C4-2B (cell line): ENCODE measurements at regions not wholly inside any gene's neighbourhood (a gene's known extent, or its start where the extent isn't known, plus 50 kb on each side); places are given as distances from the start of the nearest gene placed in this dataset.

ENCODE experiments used
- H3K27ac ChIP-seq: fragments of 450-650 bp; 2 replicates; pipeline ENCODE4 v1.5.1; 2017
- ZFX ChIP-seq: fragments of 450-650 bp; IDR thresholded peaks from 2 replicates; pipeline ENCODE4 v1.6.1; 2017
- TF ChIP-seq, protein P1 (sequence below): fragments of 450-650 bp; conservative IDR thresholded peaks from 2 replicates; pipeline ENCODE4 v1.5.1; 2017; ENCODE audit warnings: mild to moderate bottlenecking

DNA sequence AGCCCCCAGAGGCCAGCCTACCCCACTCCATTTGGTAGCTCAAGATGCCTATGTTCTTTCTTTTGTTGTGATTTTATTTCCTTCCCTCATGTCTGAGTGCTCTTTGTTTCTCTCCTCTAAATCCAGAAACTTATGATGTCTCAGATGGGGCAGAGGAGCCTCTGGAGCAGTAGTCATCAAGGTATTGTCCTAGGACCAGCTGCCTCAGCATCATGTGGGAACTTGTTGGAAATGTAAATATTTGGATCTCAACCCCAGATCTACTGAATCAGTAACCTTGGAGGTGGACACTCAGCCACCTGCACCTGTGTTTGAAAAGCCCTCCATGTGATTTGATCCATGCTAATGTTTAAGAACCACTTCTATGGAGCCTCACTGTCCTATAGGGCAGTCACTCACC is 593.1 kb upstream of the PLXNA2 start:
- TF ChIP-seq, protein P1, sequence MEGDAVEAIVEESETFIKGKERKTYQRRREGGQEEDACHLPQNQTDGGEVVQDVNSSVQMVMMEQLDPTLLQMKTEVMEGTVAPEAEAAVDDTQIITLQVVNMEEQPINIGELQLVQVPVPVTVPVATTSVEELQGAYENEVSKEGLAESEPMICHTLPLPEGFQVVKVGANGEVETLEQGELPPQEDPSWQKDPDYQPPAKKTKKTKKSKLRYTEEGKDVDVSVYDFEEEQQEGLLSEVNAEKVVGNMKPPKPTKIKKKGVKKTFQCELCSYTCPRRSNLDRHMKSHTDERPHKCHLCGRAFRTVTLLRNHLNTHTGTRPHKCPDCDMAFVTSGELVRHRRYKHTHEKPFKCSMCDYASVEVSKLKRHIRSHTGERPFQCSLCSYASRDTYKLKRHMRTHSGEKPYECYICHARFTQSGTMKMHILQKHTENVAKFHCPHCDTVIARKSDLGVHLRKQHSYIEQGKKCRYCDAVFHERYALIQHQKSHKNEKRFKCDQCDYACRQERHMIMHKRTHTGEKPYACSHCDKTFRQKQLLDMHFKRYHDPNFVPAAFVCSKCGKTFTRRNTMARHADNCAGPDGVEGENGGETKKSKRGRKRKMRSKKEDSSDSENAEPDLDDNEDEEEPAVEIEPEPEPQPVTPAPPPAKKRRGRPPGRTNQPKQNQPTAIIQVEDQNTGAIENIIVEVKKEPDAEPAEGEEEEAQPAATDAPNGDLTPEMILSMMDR: no peak
- no peak for TF ChIP-seq ZFX
- H3K27ac ChIP-seq: no peak overlapping the region

DNA sequence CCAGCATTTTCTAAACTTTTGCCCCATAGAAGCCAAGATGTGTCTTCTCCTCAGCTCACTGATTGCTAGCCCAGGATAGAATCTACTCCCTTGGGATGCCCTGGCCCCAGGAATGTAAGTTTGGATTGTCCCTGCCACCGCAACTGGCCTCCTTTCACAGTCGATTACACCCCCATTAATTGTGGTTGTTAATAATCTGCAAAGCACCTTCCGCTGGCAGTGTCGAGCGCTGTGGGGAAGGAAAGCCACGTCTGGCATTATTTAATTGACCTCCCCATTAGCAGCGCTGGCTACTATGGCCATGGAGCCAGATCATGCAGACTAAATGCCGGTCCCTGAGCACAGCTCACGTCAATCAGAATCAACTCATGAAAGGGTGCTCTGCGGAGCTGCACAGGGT is 597.3 kb upstream of the PLXNA2 start:
- no peak overlapping the region for H3K27ac ChIP-seq
- TF ChIP-seq, protein P1: no peak
- no peak for TF ChIP-seq ZFX

DNA sequence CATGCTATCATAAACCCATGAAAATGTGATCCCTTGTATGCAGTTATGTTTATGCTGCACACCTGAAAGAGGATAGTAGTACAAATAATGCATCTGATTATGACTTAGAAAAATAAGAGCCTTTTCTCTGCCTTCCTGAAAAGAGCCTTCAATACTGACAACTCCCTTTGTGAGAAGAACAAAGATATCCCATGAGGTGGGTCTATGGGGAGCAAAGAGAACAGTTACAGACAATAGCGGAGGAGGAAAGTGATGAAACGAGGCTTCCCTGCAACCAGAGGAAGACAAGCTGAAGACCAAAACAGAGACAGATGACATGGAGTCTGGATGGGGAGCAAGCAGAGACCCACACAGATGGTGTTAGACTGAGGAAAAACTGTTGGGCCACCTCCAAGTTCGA is 598.3 kb upstream of the PLXNA2 start:
- no peak overlapping the region for H3K27ac ChIP-seq
- no peak for TF ChIP-seq ZFX
- TF ChIP-seq, protein P1: no peak

DNA sequence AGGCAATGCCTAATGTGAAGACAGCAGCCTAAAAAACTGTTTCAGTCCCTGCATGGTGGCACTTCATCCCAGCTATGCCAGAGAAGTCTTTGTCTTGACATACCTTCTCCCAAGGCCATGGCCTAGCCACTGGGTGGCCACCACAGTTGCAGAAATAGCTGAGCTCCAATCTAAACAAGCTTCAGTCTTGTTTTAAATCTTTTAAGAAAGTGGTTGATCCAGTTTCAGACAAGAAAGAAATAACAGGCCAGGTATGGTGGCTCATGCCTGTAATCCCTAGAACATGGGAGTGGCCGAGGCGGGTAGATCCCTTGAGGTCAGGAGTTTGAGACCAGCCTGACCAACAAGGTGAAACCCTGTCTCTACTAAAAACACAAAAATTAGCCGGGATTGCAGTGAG is 600.0 kb upstream of the PLXNA2 start:
- TF ChIP-seq, protein P1: no peak
- no peak for TF ChIP-seq ZFX
- no peak overlapping the region for H3K27ac ChIP-seq

DNA sequence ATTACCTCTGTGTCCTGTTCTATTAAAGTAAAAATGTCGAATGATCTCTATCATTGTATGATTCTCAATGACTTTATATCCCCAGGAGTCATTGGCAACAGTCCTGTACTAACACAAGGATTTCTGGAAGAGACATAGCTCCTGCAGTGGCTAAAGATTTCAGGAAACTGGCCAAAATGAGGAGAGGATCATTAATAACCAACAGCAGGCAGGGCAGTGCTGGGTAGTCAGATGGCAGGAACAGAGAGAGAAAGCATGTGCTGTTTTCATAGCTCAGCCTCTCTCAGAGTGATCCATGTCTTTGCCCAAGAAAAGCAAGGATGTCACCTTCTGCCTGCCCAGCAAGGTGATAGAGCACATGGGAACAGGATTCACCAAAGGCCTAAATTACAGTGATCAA is 604.7 kb upstream of the PLXNA2 start:
- TF ChIP-seq ZFX: no peak
- TF ChIP-seq, protein P1: no peak
- no peak overlapping the region for H3K27ac ChIP-seq

DNA sequence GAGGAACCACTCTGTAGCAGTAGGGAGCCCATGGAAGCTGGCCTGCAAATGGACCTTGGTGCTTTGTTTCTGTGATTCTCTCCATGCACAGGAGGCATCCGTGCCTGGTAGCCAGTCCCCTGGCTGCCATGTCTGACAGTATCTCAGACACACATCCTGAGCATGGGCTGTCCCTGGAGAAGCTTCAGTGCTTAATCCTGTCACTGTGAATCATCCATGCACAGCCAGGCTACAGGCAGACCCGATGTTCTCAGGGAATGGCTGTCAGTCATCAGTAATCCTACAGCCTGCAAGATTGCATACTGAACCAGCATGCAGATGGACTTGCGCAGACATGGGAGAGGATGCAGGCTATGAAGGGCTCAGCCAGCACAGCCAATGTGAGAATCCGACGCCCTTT is 606.3 kb upstream of the PLXNA2 start:
- no peak for TF ChIP-seq ZFX
- TF ChIP-seq, protein P1: no peak
- H3K27ac ChIP-seq: no peak overlapping the region

DNA sequence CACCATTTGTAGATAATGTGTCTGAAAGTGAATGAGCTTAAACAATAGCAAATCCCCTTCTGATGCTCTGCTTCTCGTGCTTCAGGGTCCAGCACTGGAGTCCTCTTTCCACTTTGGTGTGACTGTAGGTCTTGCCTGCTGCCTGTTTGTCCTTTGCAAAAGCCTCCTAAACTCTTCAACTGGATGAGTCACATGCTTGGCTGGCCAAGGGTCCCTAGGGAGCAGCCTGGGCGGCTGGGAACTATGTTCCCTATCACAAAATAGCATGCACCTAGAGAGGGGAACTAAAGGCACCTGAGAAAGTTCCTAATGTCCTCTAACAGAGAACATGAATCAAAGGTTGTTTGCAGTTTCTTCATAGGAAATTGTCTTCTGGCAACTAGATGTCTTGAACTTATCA is 607.2 kb upstream of the PLXNA2 start:
- TF ChIP-seq ZFX: no peak
- TF ChIP-seq, protein P1: no peak

More for the DNA sequence above, 607.2 kb upstream of the PLXNA2 start:
- H3K27ac ChIP-seq: no peak overlapping the region
